D341Med (cell line): ENCODE measurements at regions not wholly inside any gene's neighbourhood (a gene's known extent, or its start where the extent isn't known, plus 50 kb on each side); places are given as distances from the start of the nearest gene placed in this dataset.
"Not testable (repeated sequence)": the region's sequence is repeated elsewhere in the genome, so short reads cannot be mapped to it uniquely, and the experiment has no call there.

Experiments
- DNase-seq: peaks from one replicate; pipeline ENCODE4 v3.0.0; 2012; ENCODE audit warnings: low spot score

DNA sequence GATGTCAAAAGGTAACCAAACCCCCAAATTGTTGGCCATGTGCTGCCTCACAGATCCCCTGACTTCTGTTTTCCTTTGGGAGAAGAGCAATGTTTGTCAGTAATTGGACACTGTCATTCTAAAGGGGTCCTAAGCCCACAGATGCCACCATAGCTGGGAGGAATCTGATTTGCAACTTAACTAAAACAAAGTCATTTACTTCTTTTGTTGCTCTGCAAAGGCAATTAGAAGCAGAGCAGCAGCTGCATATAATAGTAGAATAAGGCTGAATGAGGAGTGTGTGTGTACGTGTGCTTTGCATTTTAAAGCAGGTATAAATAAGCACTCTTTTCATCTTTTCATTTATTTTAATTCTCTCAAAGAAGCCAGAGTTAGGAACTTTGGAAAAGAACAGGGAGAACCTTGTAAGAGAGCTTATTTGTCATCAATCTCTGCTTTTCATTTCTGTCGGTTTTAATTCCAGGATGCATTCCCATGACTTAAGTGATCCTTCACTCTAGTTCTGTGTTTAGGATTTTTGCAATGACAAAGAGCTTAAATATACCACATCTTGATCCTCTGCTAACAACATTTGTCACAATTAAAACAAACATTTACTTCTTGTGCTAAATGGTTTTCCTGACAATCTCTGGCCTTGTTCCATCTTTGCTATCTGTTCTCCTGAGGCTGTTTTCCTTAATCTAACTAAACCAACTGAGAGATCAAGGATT is 530.2 kb upstream of the CBLB start:
- DNase-seq: no peak

- no peak for DNase-seq
Measured at GRCh38 chr3:106399761-106400160, 530.9 kb upstream of the CBLB start.

- DNase-seq: no peak
Measured at GRCh38 chr3:106401666-106402490, 533.1 kb upstream of the CBLB start.

GRCh38 chr3:106403371-106404145 is 534.7 kb upstream of the CBLB start:
- peak; percentile 23 for DNase-seq

DNA sequence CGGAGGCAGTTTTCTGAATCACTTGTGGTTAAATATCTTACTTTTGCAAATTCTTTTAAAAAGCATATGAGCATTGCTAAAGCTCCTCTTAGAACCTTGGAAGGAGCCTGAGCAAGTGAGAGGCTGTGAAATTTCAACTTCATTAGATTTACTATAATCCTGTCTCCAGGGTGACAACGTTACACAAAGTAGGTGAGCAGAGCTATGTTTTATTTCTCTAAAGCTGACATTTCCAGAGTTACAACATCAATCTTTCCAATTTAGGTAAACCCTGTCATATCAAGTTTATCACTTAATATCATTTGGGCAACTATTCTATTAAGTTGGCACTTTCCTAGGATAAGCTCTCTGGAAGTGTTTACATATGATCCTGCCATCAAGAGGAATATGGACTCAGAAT is 544.9 kb upstream of the CBLB start:
- DNase-seq: no peak

DNA sequence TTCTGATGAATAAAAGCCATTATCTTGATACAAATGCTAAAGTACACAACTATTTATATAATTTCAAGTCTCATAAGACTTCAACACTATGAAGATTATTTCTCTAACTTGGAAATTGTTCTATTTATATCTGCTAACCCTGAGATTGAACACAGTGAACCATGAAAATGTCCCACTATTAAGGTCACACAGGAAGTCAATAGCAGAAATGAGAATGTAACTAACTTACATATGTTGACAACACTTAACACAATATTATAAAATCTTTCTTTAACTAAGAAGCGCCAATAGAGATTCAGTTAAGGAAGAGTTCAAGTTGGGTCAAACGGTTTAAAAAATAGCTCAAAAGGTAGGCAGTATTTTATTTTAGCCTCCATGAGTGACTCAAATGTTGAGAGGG is 551.8 kb upstream of the CBLB start:
- DNase-seq: no peak

DNA sequence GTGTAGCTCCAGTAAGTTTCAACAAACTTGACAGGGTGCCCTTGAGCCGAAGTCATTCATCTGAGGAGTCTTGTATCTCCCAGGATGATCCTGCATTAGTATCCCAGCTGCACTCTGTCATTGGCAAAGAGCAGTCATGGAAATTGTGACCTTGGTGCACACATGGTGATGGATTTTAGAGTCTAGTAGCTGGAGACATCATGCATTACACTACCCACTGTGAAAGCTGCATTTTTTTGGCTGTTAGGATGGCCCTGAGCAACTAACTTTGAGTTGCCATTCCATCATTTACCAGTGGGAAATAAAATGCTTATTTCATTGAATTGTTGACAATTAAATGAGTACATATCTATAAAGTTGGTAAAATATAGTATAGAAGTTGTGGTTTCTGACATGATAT is 552.6 kb upstream of the CBLB start:
- DNase-seq: no peak

- DNase-seq: no peak
Measured at GRCh38 chr3:106421909-106422308, 553.1 kb upstream of the CBLB start.

DNA sequence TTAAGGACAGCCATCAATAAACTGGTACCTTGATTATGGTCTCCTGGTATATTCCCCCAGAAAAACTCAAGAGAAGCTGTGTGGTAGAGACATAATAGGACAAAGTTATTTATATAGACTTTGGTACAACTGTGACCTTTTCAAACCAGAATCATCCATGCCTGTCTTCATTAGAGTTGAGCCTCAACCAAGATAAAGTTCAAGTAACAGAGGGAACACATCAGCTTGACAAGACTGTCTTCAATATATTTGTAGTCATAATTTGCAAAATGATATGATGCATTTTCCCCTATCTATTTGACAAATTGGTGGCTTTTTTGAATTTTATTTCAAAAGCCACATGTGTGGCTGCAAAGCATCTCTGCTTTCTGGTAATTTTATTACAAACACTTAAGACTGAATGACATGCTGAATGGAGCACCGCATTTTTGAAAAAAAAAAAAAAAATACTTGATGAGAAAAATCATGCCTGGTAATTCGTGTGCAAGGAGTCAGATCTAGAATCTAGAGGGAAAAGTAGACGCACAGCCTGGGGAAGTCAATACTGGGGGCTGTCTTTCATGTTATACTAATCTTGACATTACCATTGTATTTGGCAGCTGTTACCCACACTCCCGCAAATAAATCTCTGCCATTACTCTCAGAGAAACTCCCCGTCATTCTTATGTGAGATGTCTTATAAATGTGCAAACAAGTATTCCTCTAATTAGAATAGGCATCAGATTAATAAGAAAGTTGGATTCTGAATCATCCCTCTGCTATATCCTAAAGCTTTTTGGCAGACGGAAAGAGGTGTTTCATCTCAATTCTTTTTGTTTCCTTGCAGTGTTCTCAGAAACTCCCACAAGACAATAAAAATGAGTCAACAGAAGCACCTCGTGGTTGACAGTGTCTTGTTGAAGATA is 554.8 kb upstream of the CBLB start:
- DNase-seq: no peak

GRCh38 chr3:106425026-106425425 is 556.2 kb upstream of the CBLB start:
- no peak for DNase-seq

DNA sequence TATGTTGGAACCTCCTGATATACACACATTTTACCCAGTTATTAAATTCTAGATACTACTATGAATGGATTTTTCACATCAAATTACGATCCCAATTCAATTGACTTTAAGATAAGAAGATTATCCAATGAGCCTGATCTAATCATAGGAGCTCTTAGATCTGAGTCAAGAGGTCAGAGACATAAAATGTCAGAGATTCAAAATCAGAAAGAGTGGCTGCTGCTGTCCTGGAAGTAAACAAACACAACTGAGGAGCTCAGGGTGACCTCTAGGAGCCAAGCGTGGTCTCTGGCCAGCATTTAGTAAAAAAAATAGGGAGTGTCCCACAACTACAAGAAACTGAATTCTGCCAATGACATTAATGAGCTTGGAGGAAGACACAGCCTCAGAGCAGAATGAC is 557.1 kb upstream of the CBLB start:
- DNase-seq: no peak

- DNase-seq: no peak
Measured at GRCh38 chr3:106428565-106428994, 559.8 kb upstream of the CBLB start.

DNA sequence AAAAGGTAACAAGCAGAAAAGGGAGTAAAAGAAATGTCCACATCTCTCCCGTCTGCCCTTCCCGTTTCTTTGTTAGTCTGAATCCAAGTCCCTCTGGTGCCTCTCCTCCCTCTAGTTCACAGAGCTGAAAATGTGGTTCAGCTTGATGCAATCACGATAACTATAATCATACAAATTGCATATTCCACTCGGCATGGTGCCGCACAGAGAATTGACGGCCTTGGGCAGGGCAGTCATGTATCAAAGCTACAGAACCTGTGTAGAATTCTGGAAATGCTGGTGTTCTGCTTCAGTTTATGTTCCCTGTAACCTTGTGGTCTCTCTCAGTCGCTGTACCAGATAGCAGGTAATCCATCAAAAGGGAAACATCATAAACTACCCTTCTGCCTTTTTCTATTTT is 562.9 kb upstream of the CBLB start:
- DNase-seq: no peak

DNA sequence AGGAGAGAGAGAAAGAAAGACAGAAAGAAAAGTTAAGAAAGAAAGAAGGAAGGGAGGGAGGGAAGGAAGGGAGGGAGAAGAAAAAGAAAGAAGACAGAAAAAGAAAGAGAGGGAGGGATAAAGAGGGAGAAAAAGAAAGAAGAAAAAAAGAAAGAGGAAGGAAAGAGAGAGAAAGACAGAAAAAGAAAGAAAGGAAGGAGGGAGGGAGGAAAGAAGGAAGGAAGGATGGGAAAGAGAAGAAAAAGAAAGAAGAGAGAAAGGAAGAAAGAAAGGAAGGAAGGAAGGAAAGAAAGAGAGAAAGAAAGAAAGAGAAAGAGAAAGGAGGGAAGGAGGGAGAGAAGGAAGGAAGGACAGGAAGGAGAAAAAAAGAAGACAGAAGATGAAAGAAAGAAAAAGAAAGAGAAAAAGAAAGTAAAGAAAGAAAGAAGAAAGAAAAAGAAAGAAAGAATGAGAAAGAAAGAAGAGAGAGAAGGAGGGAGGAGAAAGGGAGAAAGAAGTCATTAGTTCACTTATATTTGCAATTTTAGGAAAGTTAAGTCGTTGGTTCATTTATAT is 567.2 kb upstream of the CBLB start:
- DNase-seq: no peak

DNA sequence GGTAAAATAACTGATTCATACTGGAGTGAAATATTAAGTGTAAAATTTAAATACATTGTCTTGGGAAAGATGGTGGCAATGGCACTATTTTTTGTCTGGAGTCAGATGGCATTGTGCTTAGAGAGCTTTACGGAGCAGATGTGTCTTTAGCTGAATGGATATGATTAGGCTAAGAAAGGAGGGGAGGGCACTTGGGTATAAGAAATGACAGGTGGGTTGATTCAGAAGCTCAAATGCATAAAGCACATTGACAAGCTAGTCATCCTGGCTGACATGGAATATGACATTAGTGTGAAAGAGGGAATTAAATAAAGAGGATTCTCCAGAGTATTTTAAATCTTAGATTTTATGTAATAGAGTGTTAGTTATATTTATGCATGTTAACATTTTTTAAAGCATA is 570.1 kb upstream of the CBLB start:
- peak; percentile 56 for DNase-seq

DNA sequence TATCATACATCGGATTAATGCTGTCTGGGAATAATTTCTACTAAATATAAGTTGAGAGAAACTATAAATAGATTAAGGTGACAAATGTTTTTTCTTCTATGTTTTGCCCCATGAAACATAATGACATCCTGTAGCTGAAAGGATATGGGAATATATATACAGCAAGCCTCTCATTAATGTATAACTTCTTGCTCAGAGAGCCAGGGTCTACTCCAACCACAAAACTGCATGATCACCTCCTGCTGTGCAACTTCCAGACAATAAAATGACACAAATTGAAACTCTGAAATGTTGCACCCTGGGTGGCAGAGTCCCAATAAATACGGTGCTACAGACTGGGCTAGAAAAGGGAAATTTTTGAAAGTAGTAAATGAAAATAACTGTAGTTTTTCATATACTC is 571.9 kb upstream of the CBLB start:
- DNase-seq: no peak

DNA sequence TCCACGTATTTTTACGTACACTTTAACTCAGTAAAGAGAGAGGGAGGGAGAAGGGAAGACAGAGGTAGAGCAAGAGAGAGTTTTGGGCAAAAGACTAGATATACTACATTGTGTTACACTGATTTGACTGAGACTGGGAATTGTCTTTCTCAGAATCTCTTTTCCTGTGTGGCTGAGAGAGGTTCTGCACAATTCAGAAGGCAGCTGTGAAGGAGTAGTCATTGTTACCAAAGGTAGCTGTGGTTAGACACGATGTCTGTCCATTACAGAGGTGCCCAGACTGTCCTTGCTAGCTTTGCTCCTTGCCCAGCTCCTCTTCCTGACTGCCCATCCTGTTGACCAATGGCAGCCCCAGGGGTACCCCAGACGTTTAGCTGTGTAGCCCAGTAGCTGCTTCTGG is 577.5 kb upstream of the CBLB start:
- no peak for DNase-seq

DNA sequence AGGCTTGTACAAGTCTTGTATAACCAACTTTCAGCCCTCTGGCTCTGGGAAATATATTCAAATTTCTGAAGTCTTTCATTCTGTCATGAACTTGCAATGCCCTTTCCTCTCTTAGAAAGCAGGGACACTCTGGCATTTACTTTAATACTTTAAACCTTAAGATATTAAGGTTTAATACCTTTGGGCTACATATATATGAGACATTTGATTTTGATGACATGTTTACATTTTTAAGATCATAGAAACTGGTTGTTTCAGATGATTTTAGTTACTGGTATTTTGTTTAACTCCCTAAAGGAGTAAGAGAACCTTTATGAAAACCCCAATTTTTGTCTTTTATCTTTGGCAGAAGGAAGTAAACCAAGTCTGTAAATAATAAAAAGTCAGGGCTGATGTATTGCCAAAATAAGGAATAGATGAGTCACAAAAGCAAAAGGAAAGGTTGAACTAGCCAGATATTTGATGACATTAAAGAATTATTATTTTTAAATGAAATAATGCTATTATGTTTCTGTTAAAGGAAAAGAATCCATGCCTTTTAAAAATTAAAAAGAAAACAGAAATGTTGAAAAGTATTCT is 579.0 kb upstream of the CBLB start:
- DNase-seq: no peak

- DNase-seq: not testable (repeated sequence)
Measured at GRCh38 chr3:106448372-106448966, 579.7 kb upstream of the CBLB start.

DNA sequence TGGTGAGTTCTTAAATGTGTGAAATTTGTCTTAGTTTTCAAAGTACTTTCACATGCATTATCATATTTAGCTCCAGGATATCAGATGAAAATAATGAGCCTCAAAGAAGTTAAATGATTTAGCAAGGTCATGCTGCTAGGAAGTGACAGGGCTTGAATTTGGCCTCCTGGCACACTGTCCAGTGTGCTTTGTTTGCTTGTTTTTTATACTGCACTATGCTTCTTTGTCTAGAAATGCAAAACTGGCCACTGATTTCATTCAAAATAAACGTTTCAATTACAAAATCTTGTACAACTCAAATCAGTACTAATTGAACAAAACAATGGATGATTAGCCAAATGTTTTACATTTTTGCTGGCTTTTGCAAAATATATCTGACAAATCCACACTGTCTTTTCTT is 583.3 kb upstream of the CBLB start:
- no peak for DNase-seq

- DNase-seq: no peak
Measured at GRCh38 chr3:106454497-106454896, 585.7 kb upstream of the CBLB start.
